ENCODE measurements at regions not wholly inside any gene's neighbourhood (a gene's known extent, or its start where the extent isn't known, plus 50 kb on each side); places are given as distances from the start of the nearest gene placed in this dataset.

DNA sequence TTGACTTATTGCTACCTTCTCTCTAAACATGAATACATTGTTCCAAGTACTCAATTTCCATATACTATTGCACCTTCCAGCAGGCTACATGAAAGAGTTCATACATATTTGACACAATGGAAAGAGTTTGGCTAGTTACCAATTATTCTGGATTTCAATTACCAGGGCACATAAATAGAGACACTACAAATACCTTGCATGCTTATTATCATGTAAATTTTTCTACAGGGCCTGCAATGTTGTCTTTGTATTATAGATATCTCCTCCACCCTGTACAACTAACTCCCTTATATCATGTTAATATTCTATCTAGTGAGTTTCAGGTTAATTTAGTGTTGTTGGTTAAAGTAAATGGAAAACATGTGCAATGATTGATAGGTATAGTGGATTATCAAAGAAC is 540.7 kb upstream of the SLITRK5 start:
- TF ChIP-seq POLR2AphosphoS5 (IDR thresholded peaks at IDR 0.05; ENCODE audit: borderline replicate concordance, low read depth, low read length), result no peak
- TF ChIP-seq EZH2 (IDR thresholded peaks at IDR 0.05), result no peak

Measured in SK-N-MC (cell line).